Sigmoid colon (tissue), 6 donors: ENCODE measurements at regions not wholly inside any gene's neighbourhood (a gene's known extent, or its start where the extent isn't known, plus 50 kb on each side); places are given as distances from the start of the nearest gene placed in this dataset.

ENCODE experiments used
- DNase-seq: peaks from one replicate; pipeline ENCODE4 v3.0.0-alpha.2; 2019
- H3K27ac ChIP-seq, 4 donors: fragments of 200-600 bp; sonication (generic); one replicate each; pipeline ENCODE4 v1.5.1; 2016 to 2019; ENCODE audit warnings: mild to moderate bottlenecking in 1 of 4
- H3K27me3 ChIP-seq, 3 donors: fragments of 200-600 bp; sonication (generic); one replicate each; pipeline ENCODE4 v1.5.1; 2019; ENCODE audit warnings: mild to moderate bottlenecking in 1 of 3
- H3K36me3 ChIP-seq, 4 donors: fragments of 200-600 bp; sonication (generic); one replicate each; pipeline ENCODE4 v1.5.1; 2016 to 2019
- H3K4me1 ChIP-seq, 4 donors: fragments of 200-600 bp; sonication (generic); one replicate each; pipeline ENCODE4 v1.5.1; 2017 to 2019
- H3K4me3 ChIP-seq, 4 donors: fragments of 200-600 bp; sonication (generic); one replicate each; pipeline ENCODE4 v1.5.1; 2017 to 2019; ENCODE audit warnings: mild to moderate bottlenecking in 2 of 4, moderate library complexity in 1 of 4
- H3K9me3 ChIP-seq, 4 donors: fragments of 200-600 bp in 3 of 4; sonication (generic) in 3 of 4; one replicate each; pipeline versions ENCODE4 v1.5.1 to v1.6.1; 2013 to 2019
- EP300 ChIP-seq, 4 donors: sonication (generic); formaldehyde crosslinking; IDR thresholded peaks; one replicate each; pipeline ENCODE4 v1.6.1; 2017; ENCODE audit warnings: antibody characterized with exemption in 4 of 4
- POLR2A ChIP-seq, 2 donors: fragments of 450-650 bp; IDR thresholded peaks; one replicate each; pipeline ENCODE4 v1.6.1; 2016; ENCODE audit warnings: antibody characterized with exemption in 2 of 2, mild to moderate bottlenecking in 2 of 2, moderate library complexity in 2 of 2
- POLR2AphosphoS5 ChIP-seq, 4 donors: sonication (generic); formaldehyde crosslinking; IDR thresholded peaks; one replicate each; pipeline ENCODE4 v1.6.1; 2017; ENCODE audit warnings: antibody characterized with exemption in 4 of 4
- WGBS, 2 donors: extraction: QIAGEN DNeasy Blood & Tissue Kit; methylation state at CpG; one replicate each; pipeline ENCODE4 v1.1.7; 2013; 5-methylcytosine and 5-hydroxymethylcytosine counted together
- intact Hi-C: fragments of 100-400 bp; cut with DNase I; formaldehyde crosslinking; loops from one replicate; pipeline ENCODE4 v1.15.1; 2023
- TF ChIP-seq, protein P1 (sequence below), 4 experiments: fragments of 450-650 bp in 3 of 4; fragments of 200-600 bp in 1 of 4; IDR thresholded peaks; one replicate each; pipeline ENCODE4 v1.5.1; 2016 to 2019; ENCODE audit warnings: antibody characterized with exemption in 4 of 4, mild to moderate bottlenecking in 3 of 4, moderate library complexity in 2 of 4
- donor health status: healthy with polysubstance abuse.
- donor health status: healthy.

GRCh38 chr7:155911471-155912105, 99.3 kb upstream of the SHH start:
- 69 to 78% methylated on average over 8 of the region's 8 CpGs for WGBS, 2 donors
- intact Hi-C loops, result no loop called here
- Histone ChIP-seq H3K4me3 (no peak overlapping the region), H3K27ac (no peak overlapping the region), H3K4me1 (no peaks in the 10 kb centered on the region), H3K27me3 (no peaks in the 10 kb centered on the region), H3K9me3 (no peaks in the 10 kb centered on the region), H3K36me3 (no peaks in the 10 kb centered on the region)
- TF ChIP-seq POLR2A (IDR thresholded peaks at IDR 0.05), result no peak
- TF ChIP-seq EP300 (IDR thresholded peaks at IDR 0.05), result no peak
- TF ChIP-seq, protein P1, sequence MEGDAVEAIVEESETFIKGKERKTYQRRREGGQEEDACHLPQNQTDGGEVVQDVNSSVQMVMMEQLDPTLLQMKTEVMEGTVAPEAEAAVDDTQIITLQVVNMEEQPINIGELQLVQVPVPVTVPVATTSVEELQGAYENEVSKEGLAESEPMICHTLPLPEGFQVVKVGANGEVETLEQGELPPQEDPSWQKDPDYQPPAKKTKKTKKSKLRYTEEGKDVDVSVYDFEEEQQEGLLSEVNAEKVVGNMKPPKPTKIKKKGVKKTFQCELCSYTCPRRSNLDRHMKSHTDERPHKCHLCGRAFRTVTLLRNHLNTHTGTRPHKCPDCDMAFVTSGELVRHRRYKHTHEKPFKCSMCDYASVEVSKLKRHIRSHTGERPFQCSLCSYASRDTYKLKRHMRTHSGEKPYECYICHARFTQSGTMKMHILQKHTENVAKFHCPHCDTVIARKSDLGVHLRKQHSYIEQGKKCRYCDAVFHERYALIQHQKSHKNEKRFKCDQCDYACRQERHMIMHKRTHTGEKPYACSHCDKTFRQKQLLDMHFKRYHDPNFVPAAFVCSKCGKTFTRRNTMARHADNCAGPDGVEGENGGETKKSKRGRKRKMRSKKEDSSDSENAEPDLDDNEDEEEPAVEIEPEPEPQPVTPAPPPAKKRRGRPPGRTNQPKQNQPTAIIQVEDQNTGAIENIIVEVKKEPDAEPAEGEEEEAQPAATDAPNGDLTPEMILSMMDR (IDR thresholded peaks at IDR 0.05), result no peak
- TF ChIP-seq POLR2AphosphoS5 (IDR thresholded peaks at IDR 0.05), result no peak
- no peak for DNase-seq

GRCh38 chr7:155908385-155908784, 96.1 kb upstream of the SHH start:
- H3K27me3 ChIP-seq, result no peaks in the 10 kb centered on the region
- no peak overlapping the region for H3K27ac ChIP-seq
- intact Hi-C loops, result no loop called here
- TF ChIP-seq, protein P1 (IDR thresholded peaks at IDR 0.05), result no peak
- TF ChIP-seq POLR2AphosphoS5 (IDR thresholded peaks at IDR 0.05) (no peak), POLR2A (IDR thresholded peaks at IDR 0.05) (no peak)
- no peaks in the 10 kb centered on the region for H3K36me3 ChIP-seq
- H3K9me3 ChIP-seq, result no peaks in the 10 kb centered on the region
- H3K4me3 ChIP-seq, result no peak overlapping the region
- DNase-seq, result no peak
- no peaks in the 10 kb centered on the region for H3K4me1 ChIP-seq
- 82 to 83% methylated on average over 9 of the region's 9 CpGs for WGBS, 2 donors

DNA sequence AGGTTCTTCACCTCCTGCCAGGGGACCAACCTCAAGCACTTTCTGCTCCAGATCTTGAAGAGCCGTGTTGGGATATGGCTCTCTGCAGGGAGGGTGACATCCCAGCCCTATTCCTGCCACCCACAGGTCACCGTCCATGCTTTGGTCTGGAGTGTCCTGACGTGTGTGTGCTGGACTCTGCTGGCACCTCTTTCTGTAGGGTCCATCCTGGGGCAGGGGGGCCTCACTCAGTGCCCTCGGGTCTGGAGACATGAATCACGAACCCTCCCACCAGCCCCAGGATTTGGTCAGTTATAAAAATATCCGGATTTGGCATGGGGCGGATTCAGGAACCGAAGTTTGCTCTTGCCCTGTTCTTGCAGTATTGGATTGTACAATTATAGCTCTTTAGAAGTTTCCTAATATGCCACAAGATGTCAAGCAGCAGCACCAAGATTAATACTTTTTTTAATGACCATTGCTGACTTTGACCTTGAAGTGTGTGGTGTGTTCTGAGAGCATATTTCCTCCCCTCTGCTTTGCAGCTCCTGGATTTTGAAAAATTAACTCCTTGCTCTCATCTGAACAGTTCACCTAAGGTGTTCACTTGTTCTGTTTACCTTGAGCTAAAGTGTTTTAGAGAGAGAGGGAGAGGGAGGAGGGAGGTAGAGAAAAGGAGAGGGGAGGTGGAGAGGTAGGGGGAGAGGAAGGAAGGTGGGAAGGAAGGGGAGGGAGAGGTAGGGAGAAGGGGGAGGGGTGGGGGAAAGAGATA, 95.4 kb upstream of the SHH start:
- Histone ChIP-seq H3K36me3 (no peaks in the 10 kb centered on the region), H3K9me3 (no peaks in the 10 kb centered on the region), H3K27me3 (no peaks in the 10 kb centered on the region), H3K4me3 (no peak overlapping the region), H3K27ac (no peak overlapping the region), H3K4me1 (no peaks in the 10 kb centered on the region)
- intact Hi-C loops, result no loop called here
- WGBS, 2 donors, result 57 to 68% methylated on average over 8 of the region's 8 CpGs
- no peak for DNase-seq
- TF ChIP-seq POLR2A (IDR thresholded peaks at IDR 0.05) (no peak), EP300 (IDR thresholded peaks at IDR 0.05) (no peak), POLR2AphosphoS5 (IDR thresholded peaks at IDR 0.05) (no peak)
- TF ChIP-seq, protein P1 (IDR thresholded peaks at IDR 0.05), result no peak

DNA sequence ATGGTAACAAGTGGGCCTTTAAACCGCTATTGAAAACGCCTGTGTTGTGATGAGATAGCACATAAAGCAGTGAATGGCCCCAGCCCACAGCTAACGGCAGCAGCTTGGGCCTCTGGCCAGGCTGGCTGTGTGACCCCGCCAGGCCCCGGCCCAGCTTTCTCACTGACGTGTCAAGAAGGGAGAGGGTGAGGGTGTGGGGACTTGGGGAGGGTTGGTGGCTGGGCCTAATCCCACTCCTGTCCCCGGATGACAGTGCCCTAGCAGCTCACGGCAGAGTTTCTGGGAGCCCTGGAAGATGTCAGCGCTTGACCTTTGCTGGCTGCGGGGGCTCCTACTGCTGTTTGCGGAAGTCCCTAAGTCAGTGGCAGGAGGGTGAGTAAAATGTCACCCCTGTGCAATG, 88.9 kb upstream of the SHH start:
- 86 to 88% methylated on average over 11 of the region's 11 CpGs for WGBS, 2 donors
- Histone ChIP-seq H3K27me3 (no peaks in the 10 kb centered on the region), H3K4me1 (no peaks in the 10 kb centered on the region), H3K4me3 (no peak overlapping the region), H3K9me3 (peaks cover 0 to 6% (median 0%) of the 10 kb centered on the region in 4 donors), H3K27ac (no peak overlapping the region), H3K36me3 (no peaks in the 10 kb centered on the region)
- intact Hi-C loops, result no loop called here
- TF ChIP-seq, protein P1 (IDR thresholded peaks at IDR 0.05), result no peak
- no peak for TF ChIP-seq POLR2AphosphoS5 (IDR thresholded peaks at IDR 0.05)
- no peak for TF ChIP-seq EP300 (IDR thresholded peaks at IDR 0.05)
- TF ChIP-seq POLR2A (IDR thresholded peaks at IDR 0.05), result no peak
- no peak for DNase-seq
